OCI-LY1 (cell line): ENCODE measurements at regions not wholly inside any gene's neighbourhood (a gene's known extent, or its start where the extent isn't known, plus 50 kb on each side); places are given as distances from the start of the nearest gene placed in this dataset.

Experiments used
- EZH2 ChIP-seq: fragments of 200-600 bp; sonication (generic), shearing (Covaris generic); IDR thresholded peaks from 2 replicates; pipeline ENCODE4 v1.8.0; 2017; ENCODE audit warnings: borderline replicate concordance, mixed run types, mild to moderate bottlenecking, antibody characterized with exemption, low read length, moderate library complexity, mixed read lengths
- TF ChIP-seq, protein P1 (sequence below): fragments of 200-600 bp; sonication (generic), shearing (Covaris generic); IDR thresholded peaks from 2 replicates; pipeline ENCODE4 v1.5.1; 2017; ENCODE audit warnings: mild to moderate bottlenecking, antibody characterized with exemption, low read length, moderate library complexity, mixed read lengths

DNA sequence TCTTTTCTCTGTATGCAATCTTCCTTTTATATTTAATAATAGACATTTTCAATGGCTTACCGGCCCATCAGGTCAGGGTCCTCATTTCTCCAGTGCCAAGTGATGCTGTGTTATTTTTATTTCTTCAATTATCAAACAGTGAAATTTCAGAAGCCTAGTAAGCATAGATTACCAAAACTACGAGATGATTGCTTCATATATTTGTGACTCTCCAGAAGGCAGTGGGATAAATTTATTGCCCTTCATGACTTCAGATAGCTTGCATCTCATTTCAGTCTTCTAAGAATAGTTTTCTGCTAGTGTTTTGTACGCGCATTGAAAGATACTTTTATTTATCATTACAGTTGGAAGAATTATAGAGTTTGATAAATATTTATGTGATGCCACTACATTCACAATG, 139.6 kb downstream of the FAT3 start:
- TF ChIP-seq, protein P1, sequence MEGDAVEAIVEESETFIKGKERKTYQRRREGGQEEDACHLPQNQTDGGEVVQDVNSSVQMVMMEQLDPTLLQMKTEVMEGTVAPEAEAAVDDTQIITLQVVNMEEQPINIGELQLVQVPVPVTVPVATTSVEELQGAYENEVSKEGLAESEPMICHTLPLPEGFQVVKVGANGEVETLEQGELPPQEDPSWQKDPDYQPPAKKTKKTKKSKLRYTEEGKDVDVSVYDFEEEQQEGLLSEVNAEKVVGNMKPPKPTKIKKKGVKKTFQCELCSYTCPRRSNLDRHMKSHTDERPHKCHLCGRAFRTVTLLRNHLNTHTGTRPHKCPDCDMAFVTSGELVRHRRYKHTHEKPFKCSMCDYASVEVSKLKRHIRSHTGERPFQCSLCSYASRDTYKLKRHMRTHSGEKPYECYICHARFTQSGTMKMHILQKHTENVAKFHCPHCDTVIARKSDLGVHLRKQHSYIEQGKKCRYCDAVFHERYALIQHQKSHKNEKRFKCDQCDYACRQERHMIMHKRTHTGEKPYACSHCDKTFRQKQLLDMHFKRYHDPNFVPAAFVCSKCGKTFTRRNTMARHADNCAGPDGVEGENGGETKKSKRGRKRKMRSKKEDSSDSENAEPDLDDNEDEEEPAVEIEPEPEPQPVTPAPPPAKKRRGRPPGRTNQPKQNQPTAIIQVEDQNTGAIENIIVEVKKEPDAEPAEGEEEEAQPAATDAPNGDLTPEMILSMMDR: no peak
- no peak for TF ChIP-seq EZH2
